HG03196 (cell line): ENCODE measurements at regions not wholly inside any gene's neighbourhood (a gene's known extent, or its start where the extent isn't known, plus 50 kb on each side); places are given as distances from the start of the nearest gene placed in this dataset.

Experiments
- ATAC-seq: cut with Tn5 transposase; IDR thresholded peaks from one replicate; pipeline ENCODE4 v1.9.1; 2021; ENCODE audit not compliant: unreplicated experiment

DNA sequence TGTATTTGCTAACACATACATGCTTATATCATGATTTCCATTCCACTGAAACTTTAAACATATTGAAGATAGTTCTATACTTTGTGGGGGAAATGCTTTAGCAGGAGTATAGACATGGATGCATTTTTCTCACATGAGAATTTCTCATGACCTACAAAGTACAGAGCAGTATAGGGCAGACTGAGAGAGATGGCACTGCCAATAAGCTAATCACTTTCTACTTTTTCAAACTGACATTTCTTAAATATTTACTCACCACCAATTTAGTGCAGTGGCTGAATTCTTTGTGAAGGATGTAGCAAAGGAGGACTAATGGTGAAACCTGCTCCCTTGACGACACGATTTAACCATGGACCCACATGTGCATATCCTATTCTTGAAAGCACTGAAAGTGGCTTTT is 923.5 kb downstream of the ADGRL2 start:
- no peak for ATAC-seq

DNA sequence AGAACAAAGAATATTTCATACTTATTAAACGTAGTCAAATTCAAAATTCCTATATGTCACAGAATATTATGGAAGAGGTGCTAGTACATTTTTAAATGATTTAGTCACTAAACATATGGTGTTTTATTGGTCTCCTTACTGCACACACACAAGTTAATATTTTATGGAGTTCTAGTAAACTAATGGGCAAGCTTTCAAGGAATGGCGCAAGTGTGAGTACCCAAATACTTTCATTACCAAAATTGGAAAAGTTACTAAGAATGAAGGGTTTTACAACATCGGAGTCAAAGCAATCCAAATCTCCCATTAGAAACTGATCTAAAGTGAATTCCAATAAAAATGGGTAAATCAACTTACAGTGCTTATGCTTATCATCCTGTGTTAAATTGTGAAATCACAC is 921.9 kb downstream of the ADGRL2 start:
- ATAC-seq = no peak

DNA sequence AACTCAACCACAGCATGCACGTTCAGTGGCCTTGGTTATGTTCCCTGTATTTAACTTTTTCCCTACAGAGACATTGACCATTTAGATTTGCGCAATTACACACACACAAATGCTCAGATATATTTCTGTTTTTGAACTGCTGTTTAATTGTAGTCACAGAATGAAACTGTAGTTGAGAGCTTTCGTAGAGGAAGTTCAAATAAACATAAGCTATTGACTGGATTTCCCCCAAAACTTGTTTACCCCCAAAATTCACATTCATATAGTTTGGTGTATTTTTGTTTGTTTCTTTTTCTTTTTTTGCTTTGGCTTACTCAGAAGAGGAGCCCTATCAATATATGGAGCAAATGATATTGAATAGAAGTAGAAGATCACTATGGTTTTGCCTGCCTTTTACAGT is 921.0 kb downstream of the ADGRL2 start:
- ATAC-seq = no peak

- ATAC-seq = no peak
Observed at GRCh38 chr1:82718719-82719419, 918.1 kb downstream of the ADGRL2 start.

DNA sequence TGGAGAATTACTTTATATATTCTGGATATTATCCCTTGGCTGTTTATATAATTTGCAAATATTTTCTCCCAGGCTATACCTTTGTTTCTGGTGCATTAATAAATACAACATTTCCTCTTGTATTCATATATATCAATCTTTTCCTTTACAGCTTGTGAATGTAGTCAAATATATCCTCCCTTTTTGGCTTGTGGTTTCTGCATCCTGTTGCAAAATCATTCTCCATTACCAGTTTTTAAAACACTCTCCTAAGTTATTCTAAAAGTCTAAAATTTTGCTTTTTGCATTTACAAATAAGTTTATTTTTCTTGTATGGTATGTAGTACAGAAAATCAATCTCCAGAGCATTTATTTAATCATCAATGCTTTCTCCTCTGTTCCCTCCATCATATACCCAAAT is 909.4 kb downstream of the ADGRL2 start:
- ATAC-seq = no peak

GRCh38 chr1:82707681-82708080 is 906.9 kb downstream of the ADGRL2 start:
- ATAC-seq = no peak

DNA sequence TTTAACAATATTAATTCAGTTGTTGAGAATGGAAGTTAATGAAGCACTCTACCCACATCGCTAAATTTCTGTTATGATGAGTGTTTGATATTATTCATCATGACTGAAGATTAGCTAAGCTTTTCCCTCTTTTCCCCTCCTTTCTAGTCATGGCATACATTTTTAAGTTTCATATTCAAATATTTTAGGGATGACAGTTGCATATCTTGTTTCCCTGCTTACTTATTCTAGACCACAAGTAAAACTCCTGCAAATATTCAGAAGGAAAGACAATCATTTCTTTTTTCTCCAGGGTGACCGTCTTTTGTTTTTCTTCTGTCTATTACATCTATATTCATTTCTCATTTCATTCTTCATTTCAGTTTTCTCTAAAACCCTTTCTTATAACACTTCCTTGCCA is 906.0 kb downstream of the ADGRL2 start:
- no peak for ATAC-seq

- no peak for ATAC-seq
Observed at GRCh38 chr1:82704966-82705365, 904.2 kb downstream of the ADGRL2 start.

GRCh38 chr1:82704393-82704792 is 903.7 kb downstream of the ADGRL2 start:
- no peak for ATAC-seq

GRCh38 chr1:82703951-82704350 is 903.2 kb downstream of the ADGRL2 start:
- ATAC-seq = no peak

- no peak for ATAC-seq
Observed at GRCh38 chr1:82700476-82700875, 899.7 kb downstream of the ADGRL2 start.

- no peak for ATAC-seq
Observed at GRCh38 chr1:82697965-82698364, 897.2 kb downstream of the ADGRL2 start.

- no peak for ATAC-seq
Observed at GRCh38 chr1:82695443-82695842, 894.7 kb downstream of the ADGRL2 start.

DNA sequence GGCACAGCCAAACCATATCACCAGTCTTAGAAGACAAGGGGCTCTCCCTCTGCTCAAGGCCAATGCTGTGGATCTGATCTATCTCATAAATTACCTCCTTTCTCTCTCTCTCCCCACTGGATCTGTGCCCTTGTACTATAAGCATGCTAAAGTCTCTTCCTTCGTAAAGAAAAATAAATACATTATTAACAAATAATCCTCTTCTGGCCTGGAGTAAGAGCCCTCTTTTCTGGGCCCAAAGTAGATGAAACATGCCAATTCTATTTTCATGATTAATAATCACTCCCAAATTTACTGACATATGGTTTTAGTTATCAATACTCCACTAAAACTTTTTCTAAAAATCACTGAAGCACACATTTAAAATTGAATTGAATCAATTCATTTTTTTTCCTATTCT is 889.7 kb downstream of the ADGRL2 start:
- ATAC-seq = no peak

GRCh38 chr1:82689217-82689616 is 888.5 kb downstream of the ADGRL2 start:
- no peak for ATAC-seq

DNA sequence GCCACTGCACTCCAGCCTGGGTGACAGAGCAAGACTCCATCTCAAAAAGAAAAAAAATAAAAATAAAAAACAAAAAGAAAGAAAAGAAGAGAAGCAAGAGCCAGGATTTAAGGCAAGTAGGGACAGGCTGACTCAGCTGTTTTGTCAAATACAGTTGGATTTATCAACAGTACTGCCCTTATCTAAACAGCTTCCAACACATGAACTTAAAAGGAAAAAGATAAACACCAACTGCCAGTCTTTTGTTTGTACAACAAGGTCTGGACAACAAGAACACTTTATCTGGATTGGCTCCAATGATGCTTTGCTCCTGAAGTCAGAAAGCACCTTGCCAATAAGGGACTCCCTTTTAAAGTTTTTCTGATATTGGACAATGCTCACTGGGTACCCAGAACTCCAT is 886.0 kb downstream of the ADGRL2 start:
- no peak for ATAC-seq

DNA sequence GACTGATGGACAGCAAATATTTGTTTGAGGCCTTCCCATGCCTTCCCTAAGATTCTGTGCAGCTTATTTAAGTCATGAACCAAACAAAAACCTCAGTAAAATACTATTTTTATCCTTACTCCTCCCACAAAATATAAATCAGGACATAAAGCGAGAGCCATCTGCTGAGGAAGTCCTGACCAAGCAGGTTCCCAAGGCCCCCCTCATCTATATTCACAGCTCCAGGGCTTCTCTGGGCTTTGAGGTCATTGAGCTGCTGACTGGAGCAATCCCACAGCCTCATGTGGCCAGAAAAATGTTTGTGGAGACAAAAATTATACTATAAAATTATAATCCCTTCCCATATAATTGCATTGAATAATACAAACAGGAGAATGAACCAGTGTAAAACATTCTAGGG is 846.2 kb downstream of the ADGRL2 start:
- no peak for ATAC-seq

- ATAC-seq = no peak
Observed at GRCh38 chr1:82646336-82646735, 845.6 kb downstream of the ADGRL2 start.

DNA sequence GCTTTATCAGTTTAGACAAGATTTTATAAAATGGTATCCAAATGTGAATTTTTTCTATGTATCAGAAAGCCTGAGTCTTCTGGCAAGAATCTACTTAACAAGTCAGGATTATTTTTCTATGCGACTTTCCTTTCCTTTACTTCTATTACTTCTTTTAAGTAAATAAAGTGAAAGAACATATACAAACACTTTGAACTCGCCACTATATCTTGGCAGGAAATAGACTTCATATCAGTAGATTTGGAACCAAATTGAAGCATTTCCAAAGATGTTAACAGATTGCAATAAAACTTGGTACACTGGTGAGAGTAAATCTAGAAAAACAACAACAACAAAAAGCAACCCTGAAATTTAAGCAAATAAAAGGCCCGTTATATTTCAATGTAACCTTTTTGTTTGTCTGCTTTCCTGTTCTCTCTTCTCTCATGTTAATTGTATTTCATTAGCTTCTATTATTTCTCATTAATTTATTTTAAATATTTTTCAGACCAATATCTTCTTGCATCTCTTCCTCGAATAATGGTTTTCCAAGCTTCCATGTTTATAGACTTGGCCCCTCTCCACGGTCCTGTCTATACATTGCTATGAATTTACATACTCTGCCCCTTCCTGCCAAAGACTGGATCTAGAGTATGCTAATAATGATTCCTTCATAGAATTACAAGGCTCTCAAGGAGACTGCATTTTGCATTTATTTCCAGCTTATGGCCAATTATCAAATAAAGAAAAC is 843.6 kb downstream of the ADGRL2 start:
- ATAC-seq = no peak

DNA sequence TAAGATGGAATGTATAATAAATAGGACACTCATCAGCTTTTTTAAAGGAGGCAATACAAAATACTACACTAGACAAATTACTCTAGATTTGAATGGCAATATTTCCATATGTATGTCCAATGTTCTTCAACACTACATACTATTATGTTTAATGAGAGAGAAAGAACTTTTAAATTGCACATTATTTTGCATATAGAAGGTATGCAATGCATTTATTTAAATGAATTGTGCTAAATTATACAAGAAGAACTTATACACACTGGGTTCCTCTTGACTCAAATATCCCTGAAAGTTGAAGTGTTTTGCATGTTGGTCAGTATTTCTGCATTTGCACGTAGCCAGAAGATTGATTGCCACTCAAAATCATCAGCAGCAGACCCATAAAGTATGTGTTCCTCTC is 839.6 kb downstream of the ADGRL2 start:
- ATAC-seq = no peak

DNA sequence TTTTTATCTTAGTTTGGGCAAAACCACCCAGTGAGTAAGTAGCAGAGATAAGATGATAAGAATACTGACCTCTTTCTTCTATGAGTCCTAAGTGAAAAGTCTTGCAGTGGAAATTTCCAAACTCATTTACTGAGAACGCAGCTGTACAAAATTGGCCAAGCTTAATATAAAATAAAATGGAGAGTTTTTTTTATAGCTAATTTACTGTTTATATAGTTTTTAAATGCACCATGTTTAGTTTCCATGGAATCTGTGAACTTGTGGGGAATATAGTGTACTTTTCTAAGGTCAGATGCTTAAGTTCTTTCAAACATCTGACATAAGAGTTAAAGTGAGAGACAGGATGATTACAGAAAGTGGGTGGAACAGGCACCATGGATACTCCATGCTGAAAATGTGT is 833.5 kb downstream of the ADGRL2 start:
- ATAC-seq = no peak

DNA sequence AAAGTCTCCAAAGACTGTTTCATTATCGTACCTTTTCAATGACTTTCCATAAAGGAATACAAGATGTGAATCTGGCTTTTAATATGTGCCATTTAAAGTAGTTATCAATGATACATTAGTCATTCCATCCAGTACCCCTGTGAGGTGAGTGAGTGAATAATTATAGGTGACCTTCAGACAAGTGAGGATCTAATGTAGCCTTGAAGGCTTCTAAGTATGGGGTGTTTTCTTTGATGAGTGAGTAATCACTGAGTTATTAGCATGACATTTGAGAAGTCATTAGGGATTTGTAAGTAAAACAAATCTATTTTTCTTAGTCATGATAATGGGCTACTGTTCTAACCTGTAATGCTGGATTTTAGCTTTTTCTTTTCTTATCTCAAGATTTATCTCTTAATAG is 831.4 kb downstream of the ADGRL2 start:
- no peak for ATAC-seq

- ATAC-seq = no peak
Observed at GRCh38 chr1:82628887-82629286, 828.2 kb downstream of the ADGRL2 start.
